ENCODE measurements at regions not wholly inside any gene's neighbourhood (a gene's known extent, or its start where the extent isn't known, plus 50 kb on each side); places are given as distances from the start of the nearest gene placed in this dataset.

GRCh38 chrX:109857584-109858228, 124.6 kb upstream of the ACSL4 start:
- H3K4me3 Mint-ChIP-seq (ENCODE audit: unreplicated experiment) = no peak overlapping the region
- H3K4me1 Mint-ChIP-seq (ENCODE audit: unreplicated experiment) = peaks cover 15% of the 10 kb centered on the region
- no peaks in the 10 kb centered on the region for H3K27me3 Mint-ChIP-seq (ENCODE audit: unreplicated experiment)
- no peak overlapping the region for H3K27ac Mint-ChIP-seq (ENCODE audit: unreplicated experiment)
- DNase-seq (ENCODE audit: extremely low spot score, unreplicated experiment) = no peak
- peaks cover 10% of the 10 kb centered on the region for H3K9me3 Mint-ChIP-seq (ENCODE audit: unreplicated experiment)
- TF ChIP-seq CTCF (IDR thresholded peaks at IDR 0.05) = no peak
- no peaks in the 10 kb centered on the region for H3K36me3 Mint-ChIP-seq (ENCODE audit: unreplicated experiment)

- no peak overlapping the region for H3K4me3 Mint-ChIP-seq (ENCODE audit: unreplicated experiment)
- DNase-seq (ENCODE audit: extremely low spot score, unreplicated experiment) = no peak
- no peak for TF ChIP-seq CTCF (IDR thresholded peaks at IDR 0.05)
- H3K9me3 Mint-ChIP-seq (ENCODE audit: unreplicated experiment) = peaks cover 6% of the 10 kb centered on the region
- no peak overlapping the region for H3K27ac Mint-ChIP-seq (ENCODE audit: unreplicated experiment)
- H3K27me3 Mint-ChIP-seq (ENCODE audit: unreplicated experiment) = no peaks in the 10 kb centered on the region
- H3K36me3 Mint-ChIP-seq (ENCODE audit: unreplicated experiment) = no peaks in the 10 kb centered on the region
- peaks cover 22% of the 10 kb centered on the region for H3K4me1 Mint-ChIP-seq (ENCODE audit: unreplicated experiment)
Measured at GRCh38 chrX:109858602-109859341, 125.7 kb upstream of the ACSL4 start.

GRCh38 chrX:109859651-109860050, 126.6 kb upstream of the ACSL4 start:
- Mint-ChIP-seq H3K27me3 (ENCODE audit: unreplicated experiment) (no peaks in the 10 kb centered on the region), H3K36me3 (ENCODE audit: unreplicated experiment) (no peaks in the 10 kb centered on the region), H3K9me3 (ENCODE audit: unreplicated experiment) (no peaks in the 10 kb centered on the region), H3K4me1 (ENCODE audit: unreplicated experiment) (peaks cover 25% of the 10 kb centered on the region), H3K4me3 (ENCODE audit: unreplicated experiment) (no peak overlapping the region), H3K27ac (ENCODE audit: unreplicated experiment) (no peak overlapping the region)
- DNase-seq (ENCODE audit: extremely low spot score, unreplicated experiment) = no peak
- no peak for TF ChIP-seq CTCF (IDR thresholded peaks at IDR 0.05)

GRCh38 chrX:109862433-109862832, 129.4 kb upstream of the ACSL4 start:
- TF ChIP-seq CTCF (IDR thresholded peaks at IDR 0.05) = no peak
- Mint-ChIP-seq H3K36me3 (ENCODE audit: unreplicated experiment) (no peaks in the 10 kb centered on the region), H3K4me1 (ENCODE audit: unreplicated experiment) (peaks cover 13% of the 10 kb centered on the region), H3K27ac (ENCODE audit: unreplicated experiment) (no peak overlapping the region), H3K27me3 (ENCODE audit: unreplicated experiment) (no peaks in the 10 kb centered on the region), H3K9me3 (ENCODE audit: unreplicated experiment) (no peaks in the 10 kb centered on the region), H3K4me3 (ENCODE audit: unreplicated experiment) (no peak overlapping the region)
- DNase-seq (ENCODE audit: extremely low spot score, unreplicated experiment) = no peak

GRCh38 chrX:109863811-109864210, 130.8 kb upstream of the ACSL4 start:
- Mint-ChIP-seq H3K9me3 (ENCODE audit: unreplicated experiment) (no peaks in the 10 kb centered on the region), H3K4me1 (ENCODE audit: unreplicated experiment) (peaks cover 10% of the 10 kb centered on the region), H3K27ac (ENCODE audit: unreplicated experiment) (no peak overlapping the region), H3K4me3 (ENCODE audit: unreplicated experiment) (no peak overlapping the region), H3K36me3 (ENCODE audit: unreplicated experiment) (no peaks in the 10 kb centered on the region), H3K27me3 (ENCODE audit: unreplicated experiment) (no peaks in the 10 kb centered on the region)
- no peak for TF ChIP-seq CTCF (IDR thresholded peaks at IDR 0.05)
- DNase-seq (ENCODE audit: extremely low spot score, unreplicated experiment) = no peak

All from osteocyte (in vitro differentiated cells).